ENCODE measurements at regions not wholly inside any gene's neighbourhood (a gene's known extent, or its start where the extent isn't known, plus 50 kb on each side); places are given as distances from the start of the nearest gene placed in this dataset.

DNA sequence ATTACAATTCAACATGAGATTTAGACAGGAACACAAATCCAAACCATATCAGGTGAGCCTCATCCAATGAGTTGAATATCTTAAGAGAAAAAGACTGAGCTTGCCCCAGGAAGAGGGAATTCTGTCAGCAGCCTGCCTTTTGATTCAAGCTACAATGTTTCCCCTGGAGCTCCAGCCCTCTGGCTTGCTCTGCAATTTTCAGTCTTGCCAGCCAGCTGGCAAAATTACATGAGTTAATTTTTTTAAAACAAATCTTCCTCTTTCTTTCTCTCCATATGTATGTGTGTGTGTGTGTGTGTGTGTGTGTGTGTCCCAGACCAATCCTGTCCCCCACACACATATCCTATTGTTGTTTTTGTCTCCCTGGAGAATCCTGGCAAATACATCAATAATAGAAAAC lies 313.2 kb downstream of the CDH10 start:
- TF ChIP-seq, protein P1, sequence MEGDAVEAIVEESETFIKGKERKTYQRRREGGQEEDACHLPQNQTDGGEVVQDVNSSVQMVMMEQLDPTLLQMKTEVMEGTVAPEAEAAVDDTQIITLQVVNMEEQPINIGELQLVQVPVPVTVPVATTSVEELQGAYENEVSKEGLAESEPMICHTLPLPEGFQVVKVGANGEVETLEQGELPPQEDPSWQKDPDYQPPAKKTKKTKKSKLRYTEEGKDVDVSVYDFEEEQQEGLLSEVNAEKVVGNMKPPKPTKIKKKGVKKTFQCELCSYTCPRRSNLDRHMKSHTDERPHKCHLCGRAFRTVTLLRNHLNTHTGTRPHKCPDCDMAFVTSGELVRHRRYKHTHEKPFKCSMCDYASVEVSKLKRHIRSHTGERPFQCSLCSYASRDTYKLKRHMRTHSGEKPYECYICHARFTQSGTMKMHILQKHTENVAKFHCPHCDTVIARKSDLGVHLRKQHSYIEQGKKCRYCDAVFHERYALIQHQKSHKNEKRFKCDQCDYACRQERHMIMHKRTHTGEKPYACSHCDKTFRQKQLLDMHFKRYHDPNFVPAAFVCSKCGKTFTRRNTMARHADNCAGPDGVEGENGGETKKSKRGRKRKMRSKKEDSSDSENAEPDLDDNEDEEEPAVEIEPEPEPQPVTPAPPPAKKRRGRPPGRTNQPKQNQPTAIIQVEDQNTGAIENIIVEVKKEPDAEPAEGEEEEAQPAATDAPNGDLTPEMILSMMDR (IDR thresholded peaks at IDR 0.05; ENCODE audit: low read depth, low read length, poor library complexity, severe bottlenecking): no peak
- TF ChIP-seq EZH2phosphoT487 (IDR thresholded peaks at IDR 0.05; ENCODE audit: borderline replicate concordance, low read length): no peak
